Loucy (cell line): ENCODE measurements at regions not wholly inside any gene's neighbourhood (a gene's known extent, or its start where the extent isn't known, plus 50 kb on each side); places are given as distances from the start of the nearest gene placed in this dataset.

Experiments
- EZH2phosphoT487 ChIP-seq: fragments of 200-600 bp; IDR thresholded peaks from 2 replicates; pipeline ENCODE4 v1.6.1; 2018; ENCODE audit warnings: antibody characterized with exemption, mild to moderate bottlenecking, moderate library complexity, borderline replicate concordance
- TF ChIP-seq, protein P1 (sequence below): fragments of 200-600 bp; sonication (generic); conservative IDR thresholded peaks from 2 replicates; pipeline ENCODE4 v1.5.1; 2014; ENCODE audit warnings: mild to moderate bottlenecking, antibody characterized with exemption, low read length

DNA sequence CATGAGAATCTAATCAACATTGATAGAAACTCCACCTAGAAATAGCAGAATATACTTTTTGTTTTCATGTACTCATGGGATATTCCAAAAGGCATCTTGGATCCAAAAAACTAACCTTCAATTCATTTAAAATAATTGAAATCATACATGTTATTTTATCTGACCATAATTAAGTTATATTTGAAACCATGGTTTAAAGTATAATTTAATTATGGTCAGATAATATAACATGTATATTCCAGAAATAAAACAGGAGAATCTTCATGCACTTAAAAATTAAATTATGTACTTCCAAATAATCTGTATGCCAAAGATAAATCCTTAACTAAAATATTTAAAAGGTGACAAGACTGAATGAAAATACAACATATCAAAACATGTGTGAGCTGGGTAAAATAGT is 651.3 kb upstream of the LINC00305 start:
- no peak for TF ChIP-seq EZH2phosphoT487
- TF ChIP-seq, protein P1, sequence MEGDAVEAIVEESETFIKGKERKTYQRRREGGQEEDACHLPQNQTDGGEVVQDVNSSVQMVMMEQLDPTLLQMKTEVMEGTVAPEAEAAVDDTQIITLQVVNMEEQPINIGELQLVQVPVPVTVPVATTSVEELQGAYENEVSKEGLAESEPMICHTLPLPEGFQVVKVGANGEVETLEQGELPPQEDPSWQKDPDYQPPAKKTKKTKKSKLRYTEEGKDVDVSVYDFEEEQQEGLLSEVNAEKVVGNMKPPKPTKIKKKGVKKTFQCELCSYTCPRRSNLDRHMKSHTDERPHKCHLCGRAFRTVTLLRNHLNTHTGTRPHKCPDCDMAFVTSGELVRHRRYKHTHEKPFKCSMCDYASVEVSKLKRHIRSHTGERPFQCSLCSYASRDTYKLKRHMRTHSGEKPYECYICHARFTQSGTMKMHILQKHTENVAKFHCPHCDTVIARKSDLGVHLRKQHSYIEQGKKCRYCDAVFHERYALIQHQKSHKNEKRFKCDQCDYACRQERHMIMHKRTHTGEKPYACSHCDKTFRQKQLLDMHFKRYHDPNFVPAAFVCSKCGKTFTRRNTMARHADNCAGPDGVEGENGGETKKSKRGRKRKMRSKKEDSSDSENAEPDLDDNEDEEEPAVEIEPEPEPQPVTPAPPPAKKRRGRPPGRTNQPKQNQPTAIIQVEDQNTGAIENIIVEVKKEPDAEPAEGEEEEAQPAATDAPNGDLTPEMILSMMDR: no peak
